ENCODE measurements at regions not wholly inside any gene's neighbourhood (a gene's known extent, or its start where the extent isn't known, plus 50 kb on each side); places are given as distances from the start of the nearest gene placed in this dataset.

DNA sequence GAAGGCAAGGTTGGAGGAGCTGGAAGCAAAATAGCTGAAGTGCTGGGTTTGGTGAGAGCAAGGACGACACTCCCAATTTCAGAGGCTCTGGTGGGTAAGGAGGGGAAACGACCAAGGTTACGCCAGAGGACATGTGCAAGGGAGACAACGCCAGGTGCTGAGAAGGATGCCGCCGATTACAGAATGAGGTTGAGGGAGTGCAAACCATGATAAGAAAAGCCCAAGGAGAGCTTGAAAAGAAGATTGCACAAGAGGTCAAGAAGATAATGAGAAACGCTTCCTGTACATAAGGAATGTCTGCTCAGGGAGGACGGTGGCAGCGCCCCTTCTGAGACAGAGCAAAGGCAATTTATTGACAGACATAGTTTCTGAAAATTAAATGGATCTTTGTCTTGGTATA lies 382.0 kb upstream of the PROX1 start:
- ATAC-seq (ENCODE audit: low read depth) (no peak), DNase-seq (no peak)
- Histone ChIP-seq H3K4me2 (replicated peaks; ENCODE audit: low read depth, low read length, poor library complexity, severe bottlenecking) (no peak overlapping the region), H4K20me1 (ENCODE audit: control insufficient read depth, insufficient read depth, low read length, poor library complexity, severe bottlenecking) (no peaks in the 10 kb centered on the region), H3K9me3 (ENCODE audit: control extremely low read depth in 1 of 3, control insufficient read depth in 2 of 3, insufficient read depth in 1 of 3, low read length in 2 of 3) (peaks cover 0 to 4% (median 0%) of the 10 kb centered on the region in 3 donors), H3K9ac (ENCODE audit: low read length) (no peak overlapping the region), H3K4me1 (ENCODE audit: control insufficient read depth in 2 of 2, insufficient read depth in 2 of 2, low read length in 2 of 2) (no peaks in the 10 kb centered on the region), H3K27ac (ENCODE audit: low read length in 2 of 2) (no peak overlapping the region), H3K4me3 (ENCODE audit: control extremely low read depth in 1 of 5, extremely low read depth in 1 of 5, insufficient read depth in 1 of 5, low read depth in 2 of 5, low read length in 4 of 5) (no peak overlapping the region), H3K36me3 (replicated peaks in 1 of 2; ENCODE audit: control extremely low read depth in 1 of 2, control insufficient read depth in 1 of 2, extremely low read depth in 1 of 2, insufficient read depth in 2 of 2, low read length in 1 of 2) (no peaks in the 10 kb centered on the region), H3K27me3 (replicated peaks in 1 of 4; ENCODE audit: control extremely low read depth in 1 of 4, control insufficient read depth in 3 of 4, insufficient read depth in 4 of 4, low read length in 3 of 4) (peaks cover 0 to 2% (median 0%) of the 10 kb centered on the region in 4 experiments), H2AFZ (ENCODE audit: insufficient read depth, low read depth, low read length, poor library complexity, severe bottlenecking) (no peak overlapping the region), H3K79me2 (ENCODE audit: control insufficient read depth, insufficient read depth, low read length) (no peaks in the 10 kb centered on the region)
- H3K9me3 Mint-ChIP-seq (ENCODE audit: insufficient read depth), result no peaks in the 10 kb centered on the region
- H3K27ac Mint-ChIP-seq, result no peak overlapping the region
- intact Hi-C loops (cut with micrococcal nuclease), result no loop called here
- H3K27me3 Mint-ChIP-seq, result no peaks in the 10 kb centered on the region
- ChIA-PET POLR2A (no interaction called here), CTCF (no interaction called here)
- TF ChIP-seq EZH2 (IDR thresholded peaks at IDR 0.05; ENCODE audit: borderline replicate concordance, insufficient read depth, low read depth, low read length, poor library complexity, severe bottlenecking), result no peak
- no peak for TF ChIP-seq CTCF (IDR thresholded peaks at IDR 0.05)
- H3K4me1 Mint-ChIP-seq, result no peaks in the 10 kb centered on the region
- 70% methylated on average over 9 of the region's 9 CpGs for WGBS (ENCODE audit: insufficient coverage)
- no peak overlapping the region for H3K4me3 Mint-ChIP-seq

DNA sequence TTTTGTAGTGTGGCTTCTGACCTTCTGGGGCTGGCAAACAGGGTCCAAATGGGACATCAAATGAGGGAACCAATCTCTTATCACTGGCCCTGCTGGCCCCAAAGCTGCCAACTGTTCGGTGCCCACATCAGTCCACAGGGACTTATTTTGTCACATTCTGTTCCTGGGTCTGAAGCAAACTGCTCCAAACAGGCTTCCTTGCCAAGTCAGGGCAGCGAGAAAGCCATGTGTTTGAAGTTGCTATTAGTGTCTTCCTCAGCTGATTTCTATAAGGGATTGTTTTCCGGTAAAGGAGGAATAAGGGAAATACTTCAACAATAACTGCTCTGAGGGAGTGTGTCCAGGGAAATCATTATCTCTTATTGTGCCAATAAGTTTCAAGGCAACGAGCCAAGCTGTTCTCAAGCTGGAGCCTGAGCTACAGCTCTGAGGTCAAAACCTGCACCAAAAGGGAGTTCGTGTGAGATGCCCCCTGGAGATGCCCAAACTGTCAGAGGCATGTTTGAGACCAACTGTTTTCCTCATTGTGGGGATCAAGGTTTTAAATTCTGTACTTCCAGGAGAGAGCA lies 381.4 kb upstream of the PROX1 start:
- Mint-ChIP-seq H3K4me1 (no peaks in the 10 kb centered on the region), H3K9me3 (ENCODE audit: insufficient read depth) (no peaks in the 10 kb centered on the region), H3K27me3 (no peaks in the 10 kb centered on the region), H3K27ac (no peak overlapping the region), H3K4me3 (no peak overlapping the region)
- Histone ChIP-seq H4K20me1 (ENCODE audit: control insufficient read depth, insufficient read depth, low read length, poor library complexity, severe bottlenecking) (no peaks in the 10 kb centered on the region), H3K9me3 (ENCODE audit: control extremely low read depth in 1 of 3, control insufficient read depth in 2 of 3, insufficient read depth in 1 of 3, low read length in 2 of 3) (peaks cover 0 to 4% (median 0%) of the 10 kb centered on the region in 3 donors), H3K4me2 (replicated peaks; ENCODE audit: low read depth, low read length, poor library complexity, severe bottlenecking) (no peak overlapping the region), H3K27ac (ENCODE audit: low read length in 2 of 2) (no peak overlapping the region), H3K27me3 (replicated peaks in 1 of 4; ENCODE audit: control extremely low read depth in 1 of 4, control insufficient read depth in 3 of 4, insufficient read depth in 4 of 4, low read length in 3 of 4) (peaks cover 0 to 2% (median 0%) of the 10 kb centered on the region in 4 experiments), H3K79me2 (ENCODE audit: control insufficient read depth, insufficient read depth, low read length) (no peaks in the 10 kb centered on the region), H3K9ac (ENCODE audit: low read length) (no peak overlapping the region), H3K4me1 (ENCODE audit: control insufficient read depth in 2 of 2, insufficient read depth in 2 of 2, low read length in 2 of 2) (no peaks in the 10 kb centered on the region), H3K4me3 (ENCODE audit: control extremely low read depth in 1 of 5, extremely low read depth in 1 of 5, insufficient read depth in 1 of 5, low read depth in 2 of 5, low read length in 4 of 5) (no peak overlapping the region), H2AFZ (ENCODE audit: insufficient read depth, low read depth, low read length, poor library complexity, severe bottlenecking) (no peak overlapping the region), H3K36me3 (replicated peaks in 1 of 2; ENCODE audit: control extremely low read depth in 1 of 2, control insufficient read depth in 1 of 2, extremely low read depth in 1 of 2, insufficient read depth in 2 of 2, low read length in 1 of 2) (no peaks in the 10 kb centered on the region)
- intact Hi-C loops (cut with micrococcal nuclease), result no loop called here
- DNase-seq (no peak), ATAC-seq (ENCODE audit: low read depth) (no peak)
- 52% methylated on average over 4 of the region's 5 CpGs for WGBS (ENCODE audit: insufficient coverage)
- TF ChIP-seq EZH2 (IDR thresholded peaks at IDR 0.05; ENCODE audit: borderline replicate concordance, insufficient read depth, low read depth, low read length, poor library complexity, severe bottlenecking), result no peak
- no peak for TF ChIP-seq CTCF (IDR thresholded peaks at IDR 0.05)
- ChIA-PET POLR2A (no interaction called here), CTCF (no interaction called here)

Data from B cell (primary cell).